ENCODE measurements at regions not wholly inside any gene's neighbourhood (a gene's known extent, or its start where the extent isn't known, plus 50 kb on each side); places are given as distances from the start of the nearest gene placed in this dataset.

- ChIA-PET CTCF (ENCODE audit: low intra/inter-chr PET ratio, low total read pairs) (no interaction called here), POLR2A (no interaction called here)
- intact Hi-C loops (cut with micrococcal nuclease; ENCODE audit: unreplicated experiment) (loop anchor here (10.0 kb wide), 1 partner anchor 1007 kb away; the partner anchor contains the start of genes PDZD11 and RAB41), in situ Hi-C loops (cut with HindIII; ENCODE audit: extremely low pct_ligation_motif_present, low pct_unique_long_range_greater_than_20kb) (no loop called here)
- Histone ChIP-seq H3K79me2 (ENCODE audit: insufficient read depth, low read length) (no peaks in the 10 kb centered on the region), H4K20me1 (ENCODE audit: insufficient read depth, low read length) (no peaks in the 10 kb centered on the region), H3K27me3 (ENCODE audit: control insufficient read depth in 1 of 2, insufficient read depth in 2 of 2, low read length in 2 of 2) (no peaks in the 10 kb centered on the region), H3K36me3 (replicated peaks in 1 of 2; ENCODE audit: control insufficient read depth in 1 of 2, insufficient read depth in 2 of 2, low read length in 2 of 2) (no peaks in the 10 kb centered on the region), H3K9me3 (ENCODE audit: low read length) (no peaks in the 10 kb centered on the region), H3K9ac (ENCODE audit: insufficient read depth, low read depth, low read length) (no peak overlapping the region), H3K27ac (ENCODE audit: extremely low read length, insufficient read depth, low read length) (no peak overlapping the region), H3K4me3 (replicated peaks in 1 of 3; ENCODE audit: insufficient read depth in 1 of 3, low read depth in 2 of 3, low read length in 3 of 3) (no peak overlapping the region), H3K4me2 (ENCODE audit: low read depth, low read length) (no peak overlapping the region), H3K4me1 (ENCODE audit: insufficient read depth, low read length) (peaks cover 20% of the 10 kb centered on the region), H2AFZ (ENCODE audit: low read length) (no peak overlapping the region)
- ATAC-seq (no peak), DNase-seq (ENCODE audit: low spot score) (no peak), FAIRE-seq (no peak)
- BruUV-seq (replicated peaks), result no TSS peak
- 7% methylated on average over 3 of the region's 16 CpGs for WGBS (ENCODE audit: low lambda C conversion rate)
- TF ChIP-seq NR2C2 (CRISPR knock-in tag; IDR thresholded peaks at IDR 0.05; ENCODE audit: borderline replicate concordance), result no peak
- TF ChIP-seq ZNF773 (CRISPR knock-in tag; IDR thresholded peaks at IDR 0.05; ENCODE audit: borderline replicate concordance), result no peak
- no peak for TF ChIP-seq PCBP2 (optimal IDR thresholded peaks at IDR 0.05; ENCODE audit: low read depth, low read length, poor library complexity, severe bottlenecking)
- no peak for TF ChIP-seq MYC (CRISPR knock-in tag; IDR thresholded peaks at IDR 0.05; ENCODE audit: borderline replicate concordance)
- TF ChIP-seq FOSL1 (CRISPR knock-in tag; IDR thresholded peaks at IDR 0.05; ENCODE audit: borderline replicate concordance), result no peak
- no peak for TF ChIP-seq TFAP4 (IDR thresholded peaks at IDR 0.05; ENCODE audit: borderline replicate concordance, low read depth)
- no peak for TF ChIP-seq RARG (CRISPR knock-in tag; IDR thresholded peaks at IDR 0.05; ENCODE audit: low read depth)
- no peak for TF ChIP-seq NFYB (CRISPR knock-in tag; IDR thresholded peaks at IDR 0.05)
- no peak for TF ChIP-seq ZFP82 (CRISPR knock-in tag; IDR thresholded peaks at IDR 0.05; ENCODE audit: borderline replicate concordance)
- TF ChIP-seq ZNF792 (CRISPR knock-in tag; IDR thresholded peaks at IDR 0.05), result no peak
- TF ChIP-seq, protein P1, sequence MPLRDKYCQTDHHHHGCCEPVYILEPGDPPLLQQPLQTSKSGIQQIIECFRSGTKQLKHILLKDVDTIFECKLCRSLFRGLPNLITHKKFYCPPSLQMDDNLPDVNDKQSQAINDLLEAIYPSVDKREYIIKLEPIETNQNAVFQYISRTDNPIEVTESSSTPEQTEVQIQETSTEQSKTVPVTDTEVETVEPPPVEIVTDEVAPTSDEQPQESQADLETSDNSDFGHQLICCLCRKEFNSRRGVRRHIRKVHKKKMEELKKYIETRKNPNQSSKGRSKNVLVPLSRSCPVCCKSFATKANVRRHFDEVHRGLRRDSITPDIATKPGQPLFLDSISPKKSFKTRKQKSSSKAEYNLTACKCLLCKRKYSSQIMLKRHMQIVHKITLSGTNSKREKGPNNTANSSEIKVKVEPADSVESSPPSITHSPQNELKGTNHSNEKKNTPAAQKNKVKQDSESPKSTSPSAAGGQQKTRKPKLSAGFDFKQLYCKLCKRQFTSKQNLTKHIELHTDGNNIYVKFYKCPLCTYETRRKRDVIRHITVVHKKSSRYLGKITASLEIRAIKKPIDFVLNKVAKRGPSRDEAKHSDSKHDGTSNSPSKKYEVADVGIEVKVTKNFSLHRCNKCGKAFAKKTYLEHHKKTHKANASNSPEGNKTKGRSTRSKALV (CRISPR knock-in tag; IDR thresholded peaks at IDR 0.05), result no peak
- TF ChIP-seq KLF6 (CRISPR knock-in tag; IDR thresholded peaks at IDR 0.05), result no peak
- TF ChIP-seq, protein P2, sequence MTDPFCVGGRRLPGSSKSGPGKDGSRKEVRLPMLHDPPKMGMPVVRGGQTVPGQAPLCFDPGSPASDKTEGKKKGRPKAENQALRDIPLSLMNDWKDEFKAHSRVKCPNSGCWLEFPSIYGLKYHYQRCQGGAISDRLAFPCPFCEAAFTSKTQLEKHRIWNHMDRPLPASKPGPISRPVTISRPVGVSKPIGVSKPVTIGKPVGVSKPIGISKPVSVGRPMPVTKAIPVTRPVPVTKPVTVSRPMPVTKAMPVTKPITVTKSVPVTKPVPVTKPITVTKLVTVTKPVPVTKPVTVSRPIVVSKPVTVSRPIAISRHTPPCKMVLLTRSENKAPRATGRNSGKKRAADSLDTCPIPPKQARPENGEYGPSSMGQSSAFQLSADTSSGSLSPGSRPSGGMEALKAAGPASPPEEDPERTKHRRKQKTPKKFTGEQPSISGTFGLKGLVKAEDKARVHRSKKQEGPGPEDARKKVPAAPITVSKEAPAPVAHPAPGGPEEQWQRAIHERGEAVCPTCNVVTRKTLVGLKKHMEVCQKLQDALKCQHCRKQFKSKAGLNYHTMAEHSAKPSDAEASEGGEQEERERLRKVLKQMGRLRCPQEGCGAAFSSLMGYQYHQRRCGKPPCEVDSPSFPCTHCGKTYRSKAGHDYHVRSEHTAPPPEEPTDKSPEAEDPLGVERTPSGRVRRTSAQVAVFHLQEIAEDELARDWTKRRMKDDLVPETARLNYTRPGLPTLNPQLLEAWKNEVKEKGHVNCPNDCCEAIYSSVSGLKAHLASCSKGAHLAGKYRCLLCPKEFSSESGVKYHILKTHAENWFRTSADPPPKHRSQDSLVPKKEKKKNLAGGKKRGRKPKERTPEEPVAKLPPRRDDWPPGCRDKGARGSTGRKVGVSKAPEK (CRISPR knock-in tag; IDR thresholded peaks at IDR 0.05; ENCODE audit: borderline replicate concordance), result no peak
- TF ChIP-seq NFE2 (CRISPR knock-in tag; IDR thresholded peaks at IDR 0.05), result no peak
- TF ChIP-seq CC2D1A (CRISPR knock-in tag; IDR thresholded peaks at IDR 0.05), result no peak
- TF ChIP-seq FOXP1 (IDR thresholded peaks at IDR 0.05), result no peak
- TF ChIP-seq FOXP1 (CRISPR knock-in tag; IDR thresholded peaks at IDR 0.05), result no peak
Measured at GRCh38 chrX:69278031-69278687, 112.9 kb upstream of the PJA1 start.

All from HepG2 (cell line).